Immature natural killer cell (primary cell): ENCODE measurements at regions not wholly inside any gene's neighbourhood (a gene's known extent, or its start where the extent isn't known, plus 50 kb on each side); places are given as distances from the start of the nearest gene placed in this dataset.

Experiments used
- DNase-seq, 3 donors: peaks; one replicate each; pipeline ENCODE4 v3.0.0; 2022; ENCODE audit warnings: mixed read lengths in 1 of 3
- H3K27ac Mint-ChIP-seq, 6 donors: one replicate each; pipeline ENCODE4 v1.8.0; 2020; ENCODE audit warnings: mixed read lengths in 6 of 6, mild to moderate bottlenecking in 5 of 6, inconsistent platforms in 4 of 6, moderate library complexity in 3 of 6
- H3K27me3 Mint-ChIP-seq, 3 donors: one replicate each; pipeline ENCODE4 v1.8.0; 2020 to 2021; ENCODE audit warnings: low read depth in 3 of 3, mild to moderate bottlenecking in 3 of 3, mixed read lengths in 3 of 3, moderate library complexity in 3 of 3, inconsistent platforms in 1 of 3
- H3K36me3 Mint-ChIP-seq, 3 donors: one replicate each; pipeline ENCODE4 v1.8.0; 2020; ENCODE audit warnings: mixed read lengths in 3 of 3, inconsistent platforms in 2 of 3, mild to moderate bottlenecking in 2 of 3
- H3K4me1 Mint-ChIP-seq, 2 donors: one replicate each; pipeline ENCODE4 v1.8.0; 2020; ENCODE audit warnings: inconsistent platforms in 2 of 2, mild to moderate bottlenecking in 2 of 2, mixed read lengths in 2 of 2, moderate library complexity in 1 of 2
- H3K4me3 Mint-ChIP-seq, 5 donors: one replicate each; pipeline ENCODE4 v1.8.0; 2020; ENCODE audit warnings: mild to moderate bottlenecking in 5 of 5, mixed read lengths in 5 of 5, inconsistent platforms in 3 of 5, moderate library complexity in 3 of 5
- H3K9me3 Mint-ChIP-seq, 6 donors: one replicate each; pipeline ENCODE4 v1.8.0; 2020; ENCODE audit warnings: mild to moderate bottlenecking in 6 of 6, mixed read lengths in 6 of 6, inconsistent platforms in 4 of 6, moderate library complexity in 3 of 6

GRCh38 chr21:35925497-35925896 is 134.8 kb downstream of the SETD4 start:
- Mint-ChIP-seq H3K27ac (no peak overlapping the region), H3K4me1 (no peaks in the 10 kb centered on the region), H3K27me3 (peaks cover 14 to 21% (median 20%) of the 10 kb centered on the region in 3 donors), H3K4me3 (no peak overlapping the region), H3K36me3 (no peaks in the 10 kb centered on the region), H3K9me3 (no peaks in the 10 kb centered on the region)
- DNase-seq: no peak

DNA sequence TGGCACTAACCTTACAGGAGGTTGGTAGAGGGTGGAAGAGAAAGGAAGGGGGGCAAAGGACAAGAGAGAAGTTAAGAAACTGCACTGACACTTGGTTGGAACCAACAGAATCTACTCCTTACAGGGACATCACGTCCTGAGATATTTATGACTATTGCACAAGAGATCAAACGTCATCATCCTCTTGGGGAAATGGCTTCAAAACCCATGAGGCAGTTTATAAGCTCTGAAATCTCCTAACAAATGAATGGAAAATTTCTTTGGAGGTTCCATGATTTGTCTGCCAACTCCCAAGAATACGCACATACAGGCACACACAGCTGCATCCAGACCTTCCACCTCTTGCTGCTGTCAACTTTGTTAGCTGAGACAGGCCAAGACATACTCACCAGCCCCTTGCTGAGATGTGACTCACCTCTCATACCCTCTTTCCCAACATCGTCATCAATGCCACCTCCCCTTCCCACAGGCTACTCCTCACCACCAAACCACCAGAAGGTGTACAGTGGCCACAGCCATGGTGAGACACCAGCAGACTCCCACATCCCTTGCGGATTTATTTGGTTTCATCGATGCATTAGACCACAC is 135.5 kb downstream of the SETD4 start:
- Mint-ChIP-seq H3K4me1 (no peaks in the 10 kb centered on the region), H3K27ac (no peak overlapping the region), H3K4me3 (no peak overlapping the region), H3K36me3 (no peaks in the 10 kb centered on the region), H3K9me3 (no peaks in the 10 kb centered on the region), H3K27me3 (peaks cover 14 to 19% (median 18%) of the 10 kb centered on the region in 3 donors)
- DNase-seq: no peak

- H3K36me3 Mint-ChIP-seq: no peaks in the 10 kb centered on the region
- peaks cover 14 to 19% (median 16%) of the 10 kb centered on the region in 3 donors for H3K27me3 Mint-ChIP-seq
- H3K4me1 Mint-ChIP-seq: no peaks in the 10 kb centered on the region
- H3K4me3 Mint-ChIP-seq: no peak overlapping the region
- no peak for DNase-seq
- no peaks in the 10 kb centered on the region for H3K9me3 Mint-ChIP-seq
- no peak overlapping the region for H3K27ac Mint-ChIP-seq
Measured at GRCh38 chr21:35923971-35924370, 136.4 kb downstream of the SETD4 start.

DNA sequence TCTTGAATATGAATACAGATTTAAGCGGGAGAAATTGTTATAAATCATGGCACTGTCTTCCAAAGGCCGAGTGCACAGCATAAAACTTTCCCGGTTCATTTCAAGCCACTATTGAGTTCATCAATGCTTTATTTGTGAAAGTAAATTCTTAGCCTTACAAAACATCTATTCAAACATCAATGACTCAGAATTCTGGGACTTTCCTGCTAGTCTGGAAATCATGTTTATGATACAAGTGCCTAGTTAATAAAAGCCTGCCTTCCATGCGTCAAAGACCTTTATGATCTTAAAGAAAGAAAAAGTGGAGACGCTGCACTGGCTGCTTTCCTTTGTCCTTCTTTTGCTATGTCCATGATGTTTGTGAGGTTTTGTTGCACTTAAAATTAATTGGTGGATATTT is 137.7 kb downstream of the SETD4 start:
- Mint-ChIP-seq H3K27ac (no peak overlapping the region), H3K27me3 (peaks cover 11 to 17% (median 13%) of the 10 kb centered on the region in 3 donors), H3K36me3 (no peaks in the 10 kb centered on the region), H3K4me1 (no peaks in the 10 kb centered on the region), H3K4me3 (no peak overlapping the region), H3K9me3 (no peaks in the 10 kb centered on the region)
- DNase-seq: no peak

- no peaks in the 10 kb centered on the region for H3K9me3 Mint-ChIP-seq
Measured at GRCh38 chr21:35921471-35921870, 138.9 kb downstream of the SETD4 start.

DNA sequence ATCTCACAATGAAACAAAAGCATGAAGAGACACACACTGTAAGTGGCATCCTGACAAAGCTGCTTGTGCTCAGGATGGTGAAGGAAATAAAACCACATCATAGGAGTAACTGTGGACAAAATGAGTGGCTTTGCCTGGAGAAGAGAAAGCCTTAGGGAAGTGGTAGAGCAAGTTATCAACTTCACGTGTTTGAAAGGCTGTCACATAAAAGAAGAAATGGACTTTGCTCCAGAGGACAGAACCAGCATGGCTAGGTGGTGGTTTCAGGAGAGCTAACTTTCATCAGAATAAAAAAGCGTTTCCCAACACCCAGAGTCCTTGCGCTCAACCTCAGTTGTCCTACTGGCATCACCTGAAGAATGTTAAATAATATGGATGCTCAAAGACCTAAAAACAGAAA is 139.9 kb downstream of the SETD4 start:
- Mint-ChIP-seq H3K4me1 (no peaks in the 10 kb centered on the region), H3K27me3 (peaks cover 7 to 10% (median 8%) of the 10 kb centered on the region in 3 donors), H3K4me3 (no peak overlapping the region), H3K36me3 (no peaks in the 10 kb centered on the region), H3K27ac (no peak overlapping the region), H3K9me3 (no peaks in the 10 kb centered on the region)
- no peak for DNase-seq

More at GRCh38 chr21:35921471-35921870, 138.9 kb downstream of the SETD4 start:
- no peak overlapping the region for H3K4me3 Mint-ChIP-seq
- H3K27ac Mint-ChIP-seq: no peak overlapping the region
- H3K4me1 Mint-ChIP-seq: no peaks in the 10 kb centered on the region
- no peaks in the 10 kb centered on the region for H3K36me3 Mint-ChIP-seq
- no peak for DNase-seq
- H3K27me3 Mint-ChIP-seq: peaks cover 11 to 14% (median 13%) of the 10 kb centered on the region in 3 donors

DNA sequence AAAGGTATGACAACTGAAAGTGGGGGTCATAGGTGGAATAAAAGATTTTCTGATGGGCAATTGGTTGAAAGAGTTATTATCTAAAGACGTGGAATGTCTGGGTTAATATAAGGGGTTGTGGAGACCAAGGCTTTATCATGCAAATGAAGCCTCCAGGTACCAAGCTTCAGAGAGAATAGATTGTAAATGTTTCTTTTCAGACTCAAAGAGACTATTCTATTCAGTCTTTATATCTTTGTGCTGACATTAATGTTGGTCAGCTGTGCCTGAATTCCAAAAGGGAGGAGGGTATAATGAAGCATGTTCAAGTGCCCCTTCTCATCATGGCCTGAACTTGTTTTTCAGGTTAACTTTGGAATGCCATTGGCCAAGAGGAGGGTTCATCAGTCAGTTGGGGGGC is 145.3 kb downstream of the SETD4 start:
- Mint-ChIP-seq H3K27ac (no peak overlapping the region), H3K36me3 (no peaks in the 10 kb centered on the region), H3K4me1 (no peaks in the 10 kb centered on the region), H3K27me3 (peaks cover 0 to 5% (median 2%) of the 10 kb centered on the region in 3 donors), H3K4me3 (no peak overlapping the region), H3K9me3 (peaks cover 0 to 2% (median 0%) of the 10 kb centered on the region in 6 donors)
- DNase-seq: no peak

DNA sequence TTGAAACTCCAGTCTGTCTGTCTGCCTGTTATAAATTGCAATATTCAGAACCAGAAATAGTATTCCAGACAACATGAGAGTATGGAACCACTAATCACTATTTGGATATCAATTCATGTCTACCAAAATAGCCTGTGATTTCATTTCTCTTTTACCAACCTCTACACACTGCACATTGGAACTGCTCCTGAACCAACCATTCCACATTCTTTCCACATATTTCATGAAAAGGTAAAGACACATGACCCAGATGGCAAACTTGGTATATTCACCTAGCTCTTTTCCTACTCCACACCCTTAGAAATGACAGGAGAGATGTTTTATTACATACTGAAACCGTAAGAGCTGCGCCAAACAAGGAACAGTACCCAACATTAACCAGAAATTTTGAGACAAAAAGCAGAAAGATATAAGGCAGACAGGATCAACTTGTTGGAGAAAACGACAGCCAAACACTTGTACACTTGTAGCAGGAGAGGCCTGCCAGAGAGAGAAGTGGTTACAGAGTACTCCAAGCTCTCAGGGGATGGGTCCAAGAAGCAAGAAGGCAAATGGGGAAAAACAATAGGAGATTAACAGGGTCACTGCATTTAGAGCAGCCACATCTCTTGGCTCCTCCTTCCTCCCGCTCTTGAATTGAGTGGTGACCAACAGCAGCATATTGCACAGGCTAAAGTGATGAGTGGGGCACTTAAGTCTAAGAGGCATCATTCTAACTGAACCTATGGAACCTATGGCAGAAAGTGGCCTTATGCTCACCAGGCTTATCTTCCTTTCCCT is 148.7 kb downstream of the SETD4 start:
- no peak overlapping the region for H3K27ac Mint-ChIP-seq
- no peak overlapping the region for H3K4me3 Mint-ChIP-seq
- H3K4me1 Mint-ChIP-seq: no peaks in the 10 kb centered on the region
- no peaks in the 10 kb centered on the region for H3K36me3 Mint-ChIP-seq
- H3K9me3 Mint-ChIP-seq: peaks cover 0 to 2% (median 0%) of the 10 kb centered on the region in 6 donors
- DNase-seq: no peak
- peaks cover 2 to 5% (median 2%) of the 10 kb centered on the region in 3 donors for H3K27me3 Mint-ChIP-seq

- Mint-ChIP-seq H3K9me3 (peaks cover 0 to 2% (median 0%) of the 10 kb centered on the region in 6 donors), H3K4me1 (no peaks in the 10 kb centered on the region), H3K27ac (no peak overlapping the region), H3K4me3 (no peak overlapping the region), H3K36me3 (no peaks in the 10 kb centered on the region), H3K27me3 (peaks cover 2 to 6% (median 5%) of the 10 kb centered on the region in 3 donors)
- DNase-seq: no peak
Measured at GRCh38 chr21:35909456-35910223, 150.7 kb downstream of the SETD4 start.

GRCh38 chr21:35908311-35909078 is 151.8 kb downstream of the SETD4 start:
- H3K4me1 Mint-ChIP-seq: no peaks in the 10 kb centered on the region
- peaks cover 4% of the 10 kb centered on the region in 3 donors for H3K27me3 Mint-ChIP-seq
- peaks cover 0 to 2% (median 0%) of the 10 kb centered on the region in 6 donors for H3K9me3 Mint-ChIP-seq
- no peak overlapping the region for H3K27ac Mint-ChIP-seq
- H3K36me3 Mint-ChIP-seq: no peaks in the 10 kb centered on the region
- no peak for DNase-seq
- no peak overlapping the region for H3K4me3 Mint-ChIP-seq

DNA sequence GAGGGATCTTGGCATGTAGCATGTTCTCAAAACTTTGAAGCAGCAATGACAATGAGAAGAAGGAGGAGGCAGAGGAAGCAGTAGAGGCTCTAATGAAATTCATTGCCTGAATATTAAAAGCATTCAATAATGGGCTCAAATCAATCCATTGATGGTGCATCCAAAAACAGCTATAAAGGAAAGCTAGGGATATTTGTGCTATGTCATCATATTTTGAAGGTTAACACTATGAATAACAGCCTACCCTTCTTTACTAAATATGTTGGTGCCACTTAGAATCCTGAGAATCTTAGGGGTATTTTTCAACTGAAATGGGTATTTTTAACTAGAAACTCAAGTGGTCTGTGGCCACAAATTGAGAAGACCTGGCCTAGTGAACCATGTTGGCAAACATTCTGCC is 153.7 kb downstream of the SETD4 start:
- peaks cover 3 to 7% (median 5%) of the 10 kb centered on the region in 3 donors for H3K27me3 Mint-ChIP-seq
- no peak for DNase-seq
- no peaks in the 10 kb centered on the region for H3K4me1 Mint-ChIP-seq
- H3K9me3 Mint-ChIP-seq: no peaks in the 10 kb centered on the region
- no peaks in the 10 kb centered on the region for H3K36me3 Mint-ChIP-seq
- H3K27ac Mint-ChIP-seq: no peak overlapping the region
- H3K4me3 Mint-ChIP-seq: no peak overlapping the region

- no peaks in the 10 kb centered on the region for H3K36me3 Mint-ChIP-seq
- no peaks in the 10 kb centered on the region for H3K9me3 Mint-ChIP-seq
- H3K4me1 Mint-ChIP-seq: no peaks in the 10 kb centered on the region
- H3K27ac Mint-ChIP-seq: no peak overlapping the region
- peaks cover 3 to 7% (median 3%) of the 10 kb centered on the region in 3 donors for H3K27me3 Mint-ChIP-seq
- H3K4me3 Mint-ChIP-seq: no peak overlapping the region
- DNase-seq: no peak
Measured at GRCh38 chr21:35905963-35906345, 154.4 kb downstream of the SETD4 start.

- Mint-ChIP-seq H3K36me3 (no peaks in the 10 kb centered on the region), H3K27me3 (peaks cover 3 to 9% (median 3%) of the 10 kb centered on the region in 3 donors), H3K9me3 (no peaks in the 10 kb centered on the region), H3K27ac (no peak overlapping the region), H3K4me3 (no peak overlapping the region), H3K4me1 (no peaks in the 10 kb centered on the region)
- no peak for DNase-seq
Measured at GRCh38 chr21:35905096-35905962, 155.0 kb downstream of the SETD4 start.
